ENCODE measurements at regions not wholly inside any gene's neighbourhood (a gene's known extent, or its start where the extent isn't known, plus 50 kb on each side); places are given as distances from the start of the nearest gene placed in this dataset.
"Not testable (repeated sequence)": the region's sequence is repeated elsewhere in the genome, so short reads cannot be mapped to it uniquely, and the experiment has no call there.

GRCh38 chr4:60404027-60404426 lies 796.1 kb upstream of the ADGRL3 start:
- TF ChIP-seq POLR2AphosphoS5 (IDR thresholded peaks at IDR 0.05) (no peak), POLR2A (IDR thresholded peaks at IDR 0.05) (no peak), EP300 (IDR thresholded peaks at IDR 0.05) (no peak)
- TF ChIP-seq, protein P1, sequence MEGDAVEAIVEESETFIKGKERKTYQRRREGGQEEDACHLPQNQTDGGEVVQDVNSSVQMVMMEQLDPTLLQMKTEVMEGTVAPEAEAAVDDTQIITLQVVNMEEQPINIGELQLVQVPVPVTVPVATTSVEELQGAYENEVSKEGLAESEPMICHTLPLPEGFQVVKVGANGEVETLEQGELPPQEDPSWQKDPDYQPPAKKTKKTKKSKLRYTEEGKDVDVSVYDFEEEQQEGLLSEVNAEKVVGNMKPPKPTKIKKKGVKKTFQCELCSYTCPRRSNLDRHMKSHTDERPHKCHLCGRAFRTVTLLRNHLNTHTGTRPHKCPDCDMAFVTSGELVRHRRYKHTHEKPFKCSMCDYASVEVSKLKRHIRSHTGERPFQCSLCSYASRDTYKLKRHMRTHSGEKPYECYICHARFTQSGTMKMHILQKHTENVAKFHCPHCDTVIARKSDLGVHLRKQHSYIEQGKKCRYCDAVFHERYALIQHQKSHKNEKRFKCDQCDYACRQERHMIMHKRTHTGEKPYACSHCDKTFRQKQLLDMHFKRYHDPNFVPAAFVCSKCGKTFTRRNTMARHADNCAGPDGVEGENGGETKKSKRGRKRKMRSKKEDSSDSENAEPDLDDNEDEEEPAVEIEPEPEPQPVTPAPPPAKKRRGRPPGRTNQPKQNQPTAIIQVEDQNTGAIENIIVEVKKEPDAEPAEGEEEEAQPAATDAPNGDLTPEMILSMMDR (IDR thresholded peaks at IDR 0.05), result no peak

GRCh38 chr4:60422439-60422838 lies 777.7 kb upstream of the ADGRL3 start:
- Histone ChIP-seq H3K4me3 (no peak overlapping the region), H3K4me1 (no peaks in the 10 kb centered on the region), H3K36me3 (no peaks in the 10 kb centered on the region), H3K27me3 (no peaks in the 10 kb centered on the region), H3K27ac (no peak overlapping the region), H3K9me3 (no peaks in the 10 kb centered on the region)
- WGBS, 5 donors, result 76 to 84% (median 79%) methylated on average over 4 of the region's 4 CpGs
- DNase-seq, result no peak
- TF ChIP-seq EP300 (IDR thresholded peaks at IDR 0.05) (no peak), POLR2AphosphoS5 (IDR thresholded peaks at IDR 0.05) (no peak), POLR2A (IDR thresholded peaks at IDR 0.05) (no peak)
- TF ChIP-seq, protein P1 (IDR thresholded peaks at IDR 0.05), result no peak
- intact Hi-C loops (cut with DNase I; ENCODE audit: low total_unique reads), result no loop called here

More at GRCh38 chr4:60404027-60404426, 796.1 kb upstream of the ADGRL3 start:
- no peak overlapping the region for H3K27ac ChIP-seq
- 0 to 40% (median 0%) methylated on average over 1 of the region's 1 CpG for WGBS, 5 donors
- H3K4me1 ChIP-seq, result no peaks in the 10 kb centered on the region
- no peak for DNase-seq
- intact Hi-C loops (cut with DNase I; ENCODE audit: low total_unique reads), result no loop called here
- no peaks in the 10 kb centered on the region for H3K9me3 ChIP-seq
- no peak overlapping the region for H3K4me3 ChIP-seq
- no peaks in the 10 kb centered on the region for H3K36me3 ChIP-seq
- H3K27me3 ChIP-seq, result no peaks in the 10 kb centered on the region

DNA sequence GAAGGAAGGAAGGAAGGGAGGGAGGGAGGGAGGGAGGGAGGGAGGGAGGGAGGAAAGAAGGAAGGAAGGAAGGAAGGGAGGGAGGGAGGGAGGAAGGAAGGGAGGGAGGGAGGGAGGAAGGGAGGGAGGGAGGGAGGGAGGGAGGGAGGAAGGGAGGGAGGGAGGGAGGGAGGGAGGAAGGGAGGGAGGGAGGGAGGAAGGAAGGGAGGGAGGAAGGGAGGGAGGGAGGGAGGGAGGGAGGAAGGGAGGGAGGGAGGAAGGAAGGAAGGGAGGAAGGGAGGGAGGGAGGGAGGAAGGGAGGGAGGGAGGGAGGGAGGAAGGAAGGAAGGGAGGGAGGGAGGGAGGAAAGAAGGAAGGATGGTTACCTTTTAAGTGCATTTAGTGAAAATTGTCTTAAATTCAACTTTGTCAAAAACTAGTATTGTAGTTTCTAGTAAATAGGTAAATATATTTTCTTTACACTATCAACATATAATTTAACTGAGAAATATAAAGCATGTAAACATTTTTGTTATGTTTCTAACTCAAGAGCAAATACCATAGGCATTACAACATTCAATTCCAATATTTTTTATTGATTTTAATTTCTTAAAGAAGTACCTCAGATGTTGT lies 776.4 kb upstream of the ADGRL3 start:
- H3K4me3 ChIP-seq; H3K27me3 ChIP-seq; DNase-seq; H3K4me1 ChIP-seq; intact Hi-C loops (cut with DNase I; ENCODE audit: low total_unique reads); H3K36me3 ChIP-seq; H3K27ac ChIP-seq; H3K9me3 ChIP-seq: not testable (repeated sequence)

- H3K4me3 ChIP-seq, result no peak overlapping the region
- intact Hi-C loops (cut with DNase I; ENCODE audit: low total_unique reads), result no loop called here
- no peaks in the 10 kb centered on the region for H3K27me3 ChIP-seq
- no peaks in the 10 kb centered on the region for H3K36me3 ChIP-seq
- no peak for DNase-seq
- H3K9me3 ChIP-seq, result peaks cover 0 to 5% (median 0%) of the 10 kb centered on the region in 4 donors
- H3K27ac ChIP-seq, result no peak overlapping the region
- no peaks in the 10 kb centered on the region for H3K4me1 ChIP-seq
- TF ChIP-seq, protein P1 (IDR thresholded peaks at IDR 0.05), result no peak
- TF ChIP-seq POLR2AphosphoS5 (IDR thresholded peaks at IDR 0.05) (no peak), EP300 (IDR thresholded peaks at IDR 0.05) (no peak), POLR2A (IDR thresholded peaks at IDR 0.05) (no peak)
- WGBS, 5 donors, result 80 to 93% (median 85%) methylated on average over 1 of the region's 1 CpG
Observed at GRCh38 chr4:60432911-60433310, 767.2 kb upstream of the ADGRL3 start.

DNA sequence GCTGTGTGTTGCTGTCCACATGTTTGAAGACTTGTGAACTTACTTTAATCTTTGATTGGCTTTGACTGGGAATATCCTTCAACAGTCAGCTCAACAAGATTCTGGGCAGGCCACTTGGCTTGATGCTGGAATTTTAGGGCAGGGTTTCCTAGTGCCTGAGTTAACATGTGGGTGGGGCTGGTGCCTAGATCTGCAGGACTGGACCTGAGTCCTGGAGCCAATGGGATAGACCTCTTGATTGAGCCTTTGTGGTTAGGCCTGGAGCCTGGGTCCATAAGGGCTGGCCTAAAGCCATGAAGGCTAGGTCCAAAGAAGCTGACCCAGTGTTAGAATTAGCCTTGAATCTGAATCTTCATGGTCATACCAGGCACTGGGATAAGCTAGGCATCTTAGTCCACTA lies 757.1 kb upstream of the ADGRL3 start:
- no peak overlapping the region for H3K27ac ChIP-seq
- TF ChIP-seq EP300 (IDR thresholded peaks at IDR 0.05) (no peak), POLR2A (IDR thresholded peaks at IDR 0.05) (no peak), POLR2AphosphoS5 (IDR thresholded peaks at IDR 0.05) (no peak)
- TF ChIP-seq, protein P1 (IDR thresholded peaks at IDR 0.05), result no peak
- DNase-seq, result no peak
- no peaks in the 10 kb centered on the region for H3K36me3 ChIP-seq
- H3K4me3 ChIP-seq, result no peak overlapping the region
- H3K9me3 ChIP-seq, result peaks cover 0 to 10% (median 3%) of the 10 kb centered on the region in 4 donors
- intact Hi-C loops (cut with DNase I; ENCODE audit: low total_unique reads), result no loop called here
- no peaks in the 10 kb centered on the region for H3K4me1 ChIP-seq
- no peaks in the 10 kb centered on the region for H3K27me3 ChIP-seq
